ENCODE measurements at regions not wholly inside any gene's neighbourhood (a gene's known extent, or its start where the extent isn't known, plus 50 kb on each side); places are given as distances from the start of the nearest gene placed in this dataset.
A peak's percentile ranks its signal among the peaks of the same experiment; 100 is the strongest.
"Not testable (repeated sequence)": the region's sequence is repeated elsewhere in the genome, so short reads cannot be mapped to it uniquely, and the experiment has no call there.

- H3K9ac ChIP-seq = no peak overlapping the region
- no peaks in the 10 kb centered on the region for H3K4me1 ChIP-seq (ENCODE audit: insufficient read depth)
- H4K20me1 ChIP-seq (ENCODE audit: insufficient read depth) = no peaks in the 10 kb centered on the region
- no peaks in the 10 kb centered on the region for H3K9me2 ChIP-seq (ENCODE audit: insufficient read depth)
- no peak for DNase-seq
- no peaks in the 10 kb centered on the region for H3K9me3 ChIP-seq (ENCODE audit: low read depth)
- no peaks in the 10 kb centered on the region for H3K27me3 ChIP-seq (replicated peaks; ENCODE audit: insufficient read depth)
- no peaks in the 10 kb centered on the region for H3K36me3 ChIP-seq (ENCODE audit: low read depth)
- H2AFZ ChIP-seq = no peak overlapping the region
- no peak for TF ChIP-seq EZH2phosphoT487 (IDR thresholded peaks at IDR 0.05; ENCODE audit: insufficient read depth, low read depth)
- no peak for TF ChIP-seq EZH2 (IDR thresholded peaks at IDR 0.05; ENCODE audit: insufficient read depth, poor library complexity, severe bottlenecking)
- 34 to 51% methylated on average over 2 of the region's 2 CpGs for WGBS, 2 experiments (ENCODE audit: low coverage in 1 of 2, low lambda C conversion rate in 2 of 2, missing lambda C conversion rate in 2 of 2)
- H3K27ac ChIP-seq = no peak overlapping the region
- H3K4me2 ChIP-seq (ENCODE audit: unreplicated experiment) = no peak overlapping the region
- no peaks in the 10 kb centered on the region for H3F3A ChIP-seq (ENCODE audit: insufficient read depth)
- no peak overlapping the region for H3K4me3 ChIP-seq
- in situ Hi-C loops (cut with MboI) = no loop called here
- no peaks in the 10 kb centered on the region for H3K79me2 ChIP-seq (ENCODE audit: insufficient read depth)
Observed at GRCh38 chr5:52010454-52010853, 627.2 kb downstream of the ISL1 start.

DNA sequence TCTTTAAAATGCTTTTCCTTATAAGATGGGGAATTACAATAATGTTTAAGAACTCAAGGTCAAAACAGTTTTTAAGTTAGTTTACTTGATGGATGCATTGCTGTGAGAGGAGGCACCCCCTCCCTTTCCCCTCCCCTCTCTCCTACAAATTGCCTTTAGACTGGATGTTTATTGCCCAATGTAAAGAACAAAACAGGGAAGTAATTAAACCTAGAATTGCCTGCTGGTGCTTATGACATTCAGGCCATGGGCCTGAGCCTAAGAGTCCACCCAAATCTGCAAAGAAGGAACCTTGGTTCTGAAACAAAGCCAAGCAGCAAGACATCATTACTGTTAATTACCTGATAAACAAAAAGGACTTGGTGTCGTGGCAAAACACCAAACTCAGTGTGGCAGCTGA is 630.3 kb downstream of the ISL1 start:
- Histone ChIP-seq H3K27me3 (replicated peaks; ENCODE audit: insufficient read depth) (no peaks in the 10 kb centered on the region), H3K4me3 (no peak overlapping the region), H3K9ac (no peak overlapping the region), H3K79me2 (ENCODE audit: insufficient read depth) (no peaks in the 10 kb centered on the region), H3F3A (ENCODE audit: insufficient read depth) (no peaks in the 10 kb centered on the region), H3K4me1 (ENCODE audit: insufficient read depth) (no peaks in the 10 kb centered on the region), H2AFZ (no peak overlapping the region), H3K27ac (no peak overlapping the region), H3K9me2 (ENCODE audit: insufficient read depth) (no peaks in the 10 kb centered on the region), H3K4me2 (ENCODE audit: unreplicated experiment) (no peak overlapping the region), H3K9me3 (ENCODE audit: low read depth) (no peaks in the 10 kb centered on the region), H3K36me3 (ENCODE audit: low read depth) (no peaks in the 10 kb centered on the region), H4K20me1 (ENCODE audit: insufficient read depth) (no peaks in the 10 kb centered on the region)
- no peak for DNase-seq
- WGBS, 2 experiments (ENCODE audit: low coverage in 1 of 2, low lambda C conversion rate in 2 of 2, missing lambda C conversion rate in 2 of 2) = 18 to 23% methylated on average over 1 of the region's 1 CpG
- TF ChIP-seq EZH2 (IDR thresholded peaks at IDR 0.05; ENCODE audit: insufficient read depth, poor library complexity, severe bottlenecking) (no peak), EZH2phosphoT487 (IDR thresholded peaks at IDR 0.05; ENCODE audit: insufficient read depth, low read depth) (no peak)
- in situ Hi-C loops (cut with MboI) = no loop called here

DNA sequence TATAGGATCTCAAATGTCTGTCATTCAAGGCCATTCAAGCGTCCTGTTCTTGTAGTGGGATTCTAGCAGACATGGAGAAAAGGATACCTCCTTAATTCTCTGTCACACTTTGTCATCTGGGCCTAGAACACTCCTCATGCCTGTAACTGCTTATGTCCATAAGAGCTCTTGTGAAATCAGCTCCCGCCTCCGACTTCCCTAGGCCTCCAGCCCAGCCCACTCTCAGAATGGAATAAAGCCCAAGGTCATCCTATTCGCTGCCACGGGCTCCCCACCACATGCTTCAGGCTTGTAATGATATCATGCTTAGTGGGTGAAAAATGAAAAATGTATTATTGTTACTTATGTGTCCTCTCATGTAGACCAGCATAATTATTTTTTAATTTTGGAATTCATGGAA is 632.5 kb downstream of the ISL1 start:
- H3K9me2 ChIP-seq (ENCODE audit: insufficient read depth) = no peaks in the 10 kb centered on the region
- 3 to 4% methylated on average over 5 of the region's 5 CpGs for WGBS, 2 experiments (ENCODE audit: low coverage in 1 of 2, low lambda C conversion rate in 2 of 2, missing lambda C conversion rate in 2 of 2)
- TF ChIP-seq EZH2 (IDR thresholded peaks at IDR 0.05; ENCODE audit: insufficient read depth, poor library complexity, severe bottlenecking) = no peak
- TF ChIP-seq EZH2phosphoT487 (IDR thresholded peaks at IDR 0.05; ENCODE audit: insufficient read depth, low read depth) = no peak
- DNase-seq = no peak
- H4K20me1 ChIP-seq (ENCODE audit: insufficient read depth) = no peaks in the 10 kb centered on the region
- H2AFZ ChIP-seq = no peak overlapping the region
- H3K79me2 ChIP-seq (ENCODE audit: insufficient read depth) = no peaks in the 10 kb centered on the region
- no peak overlapping the region for H3K4me3 ChIP-seq
- no peak overlapping the region for H3K27ac ChIP-seq
- no peak overlapping the region for H3K9ac ChIP-seq
- H3F3A ChIP-seq (ENCODE audit: insufficient read depth) = no peaks in the 10 kb centered on the region
- no peaks in the 10 kb centered on the region for H3K4me1 ChIP-seq (ENCODE audit: insufficient read depth)
- H3K36me3 ChIP-seq (ENCODE audit: low read depth) = no peaks in the 10 kb centered on the region
- no peaks in the 10 kb centered on the region for H3K27me3 ChIP-seq (replicated peaks; ENCODE audit: insufficient read depth)
- in situ Hi-C loops (cut with MboI) = no loop called here
- no peaks in the 10 kb centered on the region for H3K9me3 ChIP-seq (ENCODE audit: low read depth)
- no peak overlapping the region for H3K4me2 ChIP-seq (ENCODE audit: unreplicated experiment)

DNA sequence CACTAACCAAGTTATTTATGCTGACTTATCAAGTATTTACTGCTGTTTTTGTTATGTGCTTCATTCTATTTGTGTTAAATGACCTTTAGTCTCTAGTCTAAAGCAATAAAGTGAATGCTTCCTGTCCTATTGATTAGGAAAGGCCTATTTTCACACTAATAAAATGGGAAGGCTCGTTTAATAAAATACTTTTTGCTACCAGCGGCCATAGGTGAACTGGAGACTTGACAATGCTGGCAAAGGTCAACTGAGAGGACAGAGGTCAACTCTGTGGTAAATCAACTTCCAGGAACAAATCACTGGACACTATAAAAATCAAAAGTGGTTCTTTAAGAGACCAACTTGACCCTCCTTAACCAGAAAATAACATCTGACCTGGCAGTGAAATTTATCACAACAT is 634.3 kb downstream of the ISL1 start:
- H3K9ac ChIP-seq = no peak overlapping the region
- no peaks in the 10 kb centered on the region for H3K9me3 ChIP-seq (ENCODE audit: low read depth)
- no peak overlapping the region for H3K4me2 ChIP-seq (ENCODE audit: unreplicated experiment)
- DNase-seq = no peak
- no peaks in the 10 kb centered on the region for H3K79me2 ChIP-seq (ENCODE audit: insufficient read depth)
- H3K27ac ChIP-seq = no peak overlapping the region
- no peaks in the 10 kb centered on the region for H3K4me1 ChIP-seq (ENCODE audit: insufficient read depth)
- H4K20me1 ChIP-seq (ENCODE audit: insufficient read depth) = no peaks in the 10 kb centered on the region
- H3K36me3 ChIP-seq (ENCODE audit: low read depth) = no peaks in the 10 kb centered on the region
- H2AFZ ChIP-seq = no peak overlapping the region
- 2 to 3% methylated on average over 2 of the region's 2 CpGs for WGBS, 2 experiments (ENCODE audit: low coverage in 1 of 2, low lambda C conversion rate in 2 of 2, missing lambda C conversion rate in 2 of 2)
- in situ Hi-C loops (cut with MboI) = no loop called here
- no peaks in the 10 kb centered on the region for H3F3A ChIP-seq (ENCODE audit: insufficient read depth)
- no peaks in the 10 kb centered on the region for H3K27me3 ChIP-seq (replicated peaks; ENCODE audit: insufficient read depth)
- no peaks in the 10 kb centered on the region for H3K9me2 ChIP-seq (ENCODE audit: insufficient read depth)
- TF ChIP-seq EZH2phosphoT487 (IDR thresholded peaks at IDR 0.05; ENCODE audit: insufficient read depth, low read depth) (no peak), EZH2 (IDR thresholded peaks at IDR 0.05; ENCODE audit: insufficient read depth, poor library complexity, severe bottlenecking) (no peak)
- no peak overlapping the region for H3K4me3 ChIP-seq

DNA sequence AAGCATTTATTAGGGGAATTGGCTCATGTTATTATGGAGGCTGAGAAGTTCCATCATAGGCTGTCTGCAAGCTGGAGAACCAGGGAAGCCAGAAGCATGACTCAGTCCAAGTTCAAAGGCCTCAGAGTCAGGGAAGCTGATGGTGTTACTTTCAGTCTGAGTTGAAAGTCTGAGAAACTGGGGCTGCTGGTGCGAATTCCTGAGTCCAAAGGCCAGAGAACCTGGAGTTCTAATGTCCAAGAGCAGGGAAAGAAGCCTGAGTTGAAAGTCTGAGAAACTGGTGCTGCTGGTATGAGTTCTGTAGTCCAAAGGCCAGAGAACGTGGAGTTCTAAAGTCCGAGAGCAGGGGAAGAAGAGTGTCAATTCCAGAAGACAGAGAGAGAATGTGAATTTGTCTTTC is 641.1 kb downstream of the ISL1 start:
- Histone ChIP-seq H3K27ac (no peak overlapping the region), H3K36me3 (ENCODE audit: low read depth) (no peaks in the 10 kb centered on the region), H4K20me1 (ENCODE audit: insufficient read depth) (no peaks in the 10 kb centered on the region), H3K4me2 (ENCODE audit: unreplicated experiment) (no peak overlapping the region), H3K4me3 (no peak overlapping the region), H3F3A (ENCODE audit: insufficient read depth) (no peaks in the 10 kb centered on the region), H3K27me3 (replicated peaks; ENCODE audit: insufficient read depth) (no peaks in the 10 kb centered on the region), H3K9me2 (ENCODE audit: insufficient read depth) (no peaks in the 10 kb centered on the region), H3K4me1 (ENCODE audit: insufficient read depth) (no peaks in the 10 kb centered on the region), H3K9ac (no peak overlapping the region), H3K79me2 (ENCODE audit: insufficient read depth) (no peaks in the 10 kb centered on the region), H3K9me3 (ENCODE audit: low read depth) (no peaks in the 10 kb centered on the region), H2AFZ (no peak overlapping the region)
- DNase-seq = peak; percentile 1
- no peak for TF ChIP-seq EZH2phosphoT487 (IDR thresholded peaks at IDR 0.05; ENCODE audit: insufficient read depth, low read depth)
- TF ChIP-seq EZH2 (IDR thresholded peaks at IDR 0.05; ENCODE audit: insufficient read depth, poor library complexity, severe bottlenecking) = no peak
- 19 to 45% methylated on average over 3 of the region's 3 CpGs for WGBS, 2 experiments (ENCODE audit: low coverage in 1 of 2, low lambda C conversion rate in 2 of 2, missing lambda C conversion rate in 2 of 2)
- in situ Hi-C loops (cut with MboI) = no loop called here

DNA sequence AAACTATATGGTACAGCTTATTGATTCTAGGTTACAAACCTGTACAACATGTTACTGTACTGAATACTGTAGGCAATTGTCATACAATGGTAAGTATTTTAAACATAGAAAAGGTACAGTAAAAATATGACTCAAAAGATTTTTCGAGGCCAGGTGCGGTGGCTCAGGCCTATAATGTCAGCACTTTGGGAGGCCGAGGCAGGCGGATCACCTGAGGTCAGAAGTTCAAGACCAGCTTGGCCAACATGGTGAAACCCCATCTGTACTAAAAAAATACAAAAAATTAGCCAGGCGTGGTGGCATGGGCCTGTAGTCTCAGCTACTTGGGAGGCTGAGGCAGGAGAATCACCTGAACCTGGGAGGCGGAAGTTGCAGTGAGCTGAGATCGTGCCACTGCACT is 646.6 kb downstream of the ISL1 start:
- H3K79me2 ChIP-seq (ENCODE audit: insufficient read depth); H4K20me1 ChIP-seq (ENCODE audit: insufficient read depth); DNase-seq; H2AFZ ChIP-seq; H3K27ac ChIP-seq; H3K27me3 ChIP-seq (replicated peaks; ENCODE audit: insufficient read depth); H3F3A ChIP-seq (ENCODE audit: insufficient read depth); H3K9me2 ChIP-seq (ENCODE audit: insufficient read depth); in situ Hi-C loops (cut with MboI); H3K4me1 ChIP-seq (ENCODE audit: insufficient read depth); H3K9ac ChIP-seq; H3K4me3 ChIP-seq; H3K9me3 ChIP-seq (ENCODE audit: low read depth); H3K36me3 ChIP-seq (ENCODE audit: low read depth); H3K4me2 ChIP-seq (ENCODE audit: unreplicated experiment): not testable (repeated sequence)
- 72 to 81% methylated on average over 7 of the region's 7 CpGs for WGBS, 2 experiments (ENCODE audit: low coverage in 1 of 2, low lambda C conversion rate in 2 of 2, missing lambda C conversion rate in 2 of 2)

Measured in GM23248 (cell line).